OCI-LY1 (cell line): ENCODE measurements at regions not wholly inside any gene's neighbourhood (a gene's known extent, or its start where the extent isn't known, plus 50 kb on each side); places are given as distances from the start of the nearest gene placed in this dataset.

Source experiments
- H2AFZ ChIP-seq: fragments of 200-600 bp; sonication (generic), shearing (Covaris generic); 2 replicates; pipeline ENCODE4 v1.6.0; 2014; ENCODE audit warnings: antibody characterized with exemption, mild to moderate bottlenecking, low read length
- H3F3A ChIP-seq: fragments of 200-600 bp; sonication (generic), shearing (Covaris generic); 2 replicates; pipeline ENCODE4 v1.6.0; 2014; ENCODE audit warnings: mild to moderate bottlenecking, antibody characterized with exemption, low read length, moderate library complexity; ENCODE audit not compliant: insufficient read depth
- H3K27ac ChIP-seq: fragments of 200-600 bp; sonication (generic); 2 replicates; pipeline ENCODE4 v1.5.1; 2014; ENCODE audit warnings: low read length, mixed run types, mild to moderate bottlenecking, low read depth; ENCODE audit not compliant: poor library complexity, severe bottlenecking
- H3K27me3 ChIP-seq: fragments of 200-600 bp; sonication (generic); 2 replicates; pipeline ENCODE4 v1.6.0; 2014; ENCODE audit warnings: antibody characterized with exemption, mild to moderate bottlenecking, low read length, moderate library complexity; ENCODE audit not compliant: insufficient read depth
- H3K36me3 ChIP-seq: fragments of 200-600 bp; sonication (generic); 2 replicates; pipeline ENCODE4 v1.6.1; 2014; ENCODE audit warnings: mild to moderate bottlenecking, antibody characterized with exemption, low read length, moderate library complexity, mixed read lengths; ENCODE audit not compliant: insufficient read depth
- H3K4me1 ChIP-seq: fragments of 200-600 bp; sonication (generic); 2 replicates; pipeline ENCODE4 v1.5.1; 2014; ENCODE audit warnings: mild to moderate bottlenecking, low read length, moderate library complexity; ENCODE audit not compliant: insufficient read depth, severe bottlenecking
- H3K4me2 ChIP-seq: fragments of 200-600 bp; sonication (generic), shearing (Covaris generic); 2 replicates; pipeline ENCODE4 v1.6.1; 2014; ENCODE audit warnings: low read length
- H3K4me3 ChIP-seq: fragments of 200-600 bp; sonication (generic); 2 replicates; pipeline ENCODE4 v1.5.1; 2014; ENCODE audit warnings: low read length, low read depth, mild to moderate bottlenecking, mixed read lengths; ENCODE audit not compliant: poor library complexity, severe bottlenecking
- H3K79me2 ChIP-seq: fragments of 200-600 bp; shearing (Covaris generic); 2 replicates; pipeline ENCODE4 v1.6.1; 2016; ENCODE audit warnings: mixed run types, low read length, mixed read lengths; ENCODE audit not compliant: insufficient read depth
- H3K9ac ChIP-seq: fragments of 200-600 bp; sonication (generic), shearing (Covaris generic); 2 replicates; pipeline ENCODE4 v1.6.1; 2014; ENCODE audit warnings: mild to moderate bottlenecking, low read length, mixed read lengths
- H3K9me2 ChIP-seq: fragments of 200-600 bp; sonication (generic), shearing (Covaris generic); 2 replicates; pipeline ENCODE4 v1.6.1; 2014; ENCODE audit warnings: low read depth, mild to moderate bottlenecking, low read length, mixed read lengths
- H3K9me3 ChIP-seq: fragments of 200-600 bp; shearing (Covaris generic); 2 replicates; pipeline ENCODE4 v1.6.1; 2014; ENCODE audit warnings: low read length, mixed read lengths
- H4K20me1 ChIP-seq: fragments of 200-600 bp; sonication (generic), shearing (Covaris generic); 2 replicates; pipeline ENCODE4 v1.6.0; 2016; ENCODE audit warnings: mild to moderate bottlenecking, low read length; ENCODE audit not compliant: insufficient read depth
- EZH2 ChIP-seq: fragments of 200-600 bp; sonication (generic), shearing (Covaris generic); IDR thresholded peaks from 2 replicates; pipeline ENCODE4 v1.8.0; 2017; ENCODE audit warnings: borderline replicate concordance, mixed run types, mild to moderate bottlenecking, antibody characterized with exemption, low read length, moderate library complexity, mixed read lengths
- TF ChIP-seq, protein P1 (sequence below): fragments of 200-600 bp; sonication (generic), shearing (Covaris generic); IDR thresholded peaks from 2 replicates; pipeline ENCODE4 v1.5.1; 2017; ENCODE audit warnings: mild to moderate bottlenecking, antibody characterized with exemption, low read length, moderate library complexity, mixed read lengths

DNA sequence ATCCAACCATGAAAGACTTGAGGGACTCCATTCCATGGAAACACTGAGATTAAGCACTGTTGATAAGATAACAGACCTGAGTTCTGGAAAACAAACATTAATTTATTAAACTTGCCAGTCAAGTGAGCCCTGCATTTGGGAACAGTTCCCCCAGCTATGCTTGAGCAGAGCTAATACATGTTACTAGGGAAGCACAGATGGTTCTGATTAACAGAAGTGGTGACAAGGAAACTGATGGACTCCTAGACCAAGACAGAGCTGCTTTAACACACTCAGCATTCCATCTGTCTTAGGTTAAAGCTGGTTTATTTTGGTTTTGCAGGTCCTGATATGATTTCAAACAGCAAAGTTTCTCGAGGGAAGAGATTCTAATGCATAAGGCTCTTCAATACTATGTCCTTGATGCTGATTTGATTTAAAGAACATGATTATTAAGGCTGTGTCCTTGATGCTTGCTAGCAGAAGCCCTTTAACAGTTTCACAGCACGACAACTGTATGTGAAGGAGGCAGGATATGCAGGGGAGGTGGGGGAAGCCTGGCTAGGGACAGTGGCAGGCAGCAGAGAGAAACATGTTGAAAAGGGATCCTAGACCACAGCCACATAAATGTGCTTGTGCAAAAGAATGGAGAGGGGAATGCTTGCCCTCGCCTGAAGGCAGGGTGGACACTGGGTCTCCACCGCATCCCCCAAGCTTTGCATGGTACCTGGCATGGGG, 66.2 kb downstream of the ACTBL2 start:
- Histone ChIP-seq H3K27ac (no peak overlapping the region), H3K4me3 (no peak overlapping the region), H4K20me1 (no peaks in the 10 kb centered on the region), H3K9me2 (no peaks in the 10 kb centered on the region), H3K4me2 (no peak overlapping the region), H3K9ac (no peak overlapping the region), H3K36me3 (no peaks in the 10 kb centered on the region), H3F3A (no peaks in the 10 kb centered on the region), H3K27me3 (no peaks in the 10 kb centered on the region), H3K9me3 (no peaks in the 10 kb centered on the region), H2AFZ (no peak overlapping the region), H3K79me2 (no peaks in the 10 kb centered on the region), H3K4me1 (no peaks in the 10 kb centered on the region)
- TF ChIP-seq, protein P1, sequence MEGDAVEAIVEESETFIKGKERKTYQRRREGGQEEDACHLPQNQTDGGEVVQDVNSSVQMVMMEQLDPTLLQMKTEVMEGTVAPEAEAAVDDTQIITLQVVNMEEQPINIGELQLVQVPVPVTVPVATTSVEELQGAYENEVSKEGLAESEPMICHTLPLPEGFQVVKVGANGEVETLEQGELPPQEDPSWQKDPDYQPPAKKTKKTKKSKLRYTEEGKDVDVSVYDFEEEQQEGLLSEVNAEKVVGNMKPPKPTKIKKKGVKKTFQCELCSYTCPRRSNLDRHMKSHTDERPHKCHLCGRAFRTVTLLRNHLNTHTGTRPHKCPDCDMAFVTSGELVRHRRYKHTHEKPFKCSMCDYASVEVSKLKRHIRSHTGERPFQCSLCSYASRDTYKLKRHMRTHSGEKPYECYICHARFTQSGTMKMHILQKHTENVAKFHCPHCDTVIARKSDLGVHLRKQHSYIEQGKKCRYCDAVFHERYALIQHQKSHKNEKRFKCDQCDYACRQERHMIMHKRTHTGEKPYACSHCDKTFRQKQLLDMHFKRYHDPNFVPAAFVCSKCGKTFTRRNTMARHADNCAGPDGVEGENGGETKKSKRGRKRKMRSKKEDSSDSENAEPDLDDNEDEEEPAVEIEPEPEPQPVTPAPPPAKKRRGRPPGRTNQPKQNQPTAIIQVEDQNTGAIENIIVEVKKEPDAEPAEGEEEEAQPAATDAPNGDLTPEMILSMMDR: no peak
- TF ChIP-seq EZH2: no peak

DNA sequence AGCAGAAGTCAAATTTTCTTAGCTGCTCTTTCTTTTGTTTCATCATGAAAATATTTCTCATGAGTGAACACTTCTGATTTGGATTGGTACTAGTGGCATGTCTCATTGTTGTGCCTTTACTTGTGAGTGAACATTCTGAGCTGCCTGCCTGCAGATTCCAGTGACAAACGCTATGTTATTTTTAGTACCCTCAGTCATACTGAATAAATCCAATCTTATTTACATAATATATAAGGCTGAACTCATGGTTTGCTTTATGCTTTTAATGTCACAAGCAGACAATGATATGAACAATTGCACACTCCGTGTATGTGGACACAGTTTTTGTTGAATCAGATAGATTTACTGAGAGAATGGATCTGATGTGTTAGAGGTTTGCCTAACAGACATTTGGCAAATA, 67.8 kb downstream of the ACTBL2 start:
- Histone ChIP-seq H3F3A (no peaks in the 10 kb centered on the region), H3K4me3 (no peak overlapping the region), H3K27me3 (no peaks in the 10 kb centered on the region), H3K4me1 (no peaks in the 10 kb centered on the region), H3K9me3 (no peaks in the 10 kb centered on the region), H3K9ac (no peak overlapping the region), H3K36me3 (no peaks in the 10 kb centered on the region), H3K9me2 (no peaks in the 10 kb centered on the region), H2AFZ (no peak overlapping the region), H3K79me2 (no peaks in the 10 kb centered on the region), H4K20me1 (no peaks in the 10 kb centered on the region), H3K27ac (no peak overlapping the region), H3K4me2 (no peak overlapping the region)
- no peak for TF ChIP-seq EZH2
- TF ChIP-seq, protein P1: no peak

DNA sequence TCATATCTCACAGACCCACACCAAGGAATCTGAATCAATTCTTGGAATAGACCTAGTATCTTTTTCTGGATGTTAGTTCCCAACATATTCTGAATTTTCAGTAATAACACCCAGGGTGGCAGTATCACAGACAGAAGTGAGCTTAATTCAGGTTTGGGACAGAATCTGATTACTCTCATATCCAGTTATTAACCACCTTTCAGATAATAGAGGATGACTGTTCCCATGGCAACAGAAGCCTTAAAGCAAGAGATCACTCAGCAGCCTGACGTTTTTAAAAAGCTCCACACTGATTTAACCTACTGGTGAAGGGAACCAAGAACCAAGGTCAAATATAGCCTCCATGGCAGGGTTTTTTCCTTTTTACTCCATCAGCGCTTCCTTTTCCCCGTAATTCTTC, 68.4 kb downstream of the ACTBL2 start:
- Histone ChIP-seq H2AFZ (no peak overlapping the region), H3K27ac (no peak overlapping the region), H3K4me3 (no peak overlapping the region), H3K9ac (no peak overlapping the region), H3F3A (no peaks in the 10 kb centered on the region), H3K79me2 (no peaks in the 10 kb centered on the region), H3K4me2 (no peak overlapping the region), H3K4me1 (no peaks in the 10 kb centered on the region), H4K20me1 (no peaks in the 10 kb centered on the region), H3K9me3 (no peaks in the 10 kb centered on the region), H3K27me3 (no peaks in the 10 kb centered on the region), H3K36me3 (no peaks in the 10 kb centered on the region), H3K9me2 (no peaks in the 10 kb centered on the region)
- TF ChIP-seq, protein P1: no peak
- TF ChIP-seq EZH2: no peak
